GM12801 (cell line): ENCODE measurements at regions not wholly inside any gene's neighbourhood (a gene's known extent, or its start where the extent isn't known, plus 50 kb on each side); places are given as distances from the start of the nearest gene placed in this dataset.

Experiments
- TF ChIP-seq, protein P1 (sequence below): IDR thresholded peaks from one replicate; pipeline ENCODE4 v1.5.1; 2011; ENCODE audit warnings: control low read depth; ENCODE audit not compliant: insufficient read length; ENCODE audit errors: extremely low read depth

DNA sequence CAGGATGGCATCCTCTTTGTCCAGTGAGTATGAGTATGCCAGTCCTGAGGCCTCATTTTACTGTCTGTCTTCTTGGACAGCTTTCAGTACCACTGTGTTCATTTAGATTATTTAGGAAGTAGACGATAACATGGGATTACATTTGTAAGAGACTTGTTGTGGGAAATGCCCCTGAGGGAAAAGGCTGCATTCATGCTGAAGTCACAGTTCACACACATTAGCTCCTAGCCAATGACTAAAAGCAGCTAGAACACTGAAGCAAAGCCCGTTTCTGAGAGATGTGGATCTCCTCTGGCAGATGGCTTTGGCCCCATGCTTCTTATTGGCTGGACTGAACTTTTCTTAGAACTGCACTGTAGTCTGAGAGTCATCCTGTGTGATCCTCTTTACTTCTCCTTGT, 242.4 kb downstream of the FAM76B start:
- TF ChIP-seq, protein P1, sequence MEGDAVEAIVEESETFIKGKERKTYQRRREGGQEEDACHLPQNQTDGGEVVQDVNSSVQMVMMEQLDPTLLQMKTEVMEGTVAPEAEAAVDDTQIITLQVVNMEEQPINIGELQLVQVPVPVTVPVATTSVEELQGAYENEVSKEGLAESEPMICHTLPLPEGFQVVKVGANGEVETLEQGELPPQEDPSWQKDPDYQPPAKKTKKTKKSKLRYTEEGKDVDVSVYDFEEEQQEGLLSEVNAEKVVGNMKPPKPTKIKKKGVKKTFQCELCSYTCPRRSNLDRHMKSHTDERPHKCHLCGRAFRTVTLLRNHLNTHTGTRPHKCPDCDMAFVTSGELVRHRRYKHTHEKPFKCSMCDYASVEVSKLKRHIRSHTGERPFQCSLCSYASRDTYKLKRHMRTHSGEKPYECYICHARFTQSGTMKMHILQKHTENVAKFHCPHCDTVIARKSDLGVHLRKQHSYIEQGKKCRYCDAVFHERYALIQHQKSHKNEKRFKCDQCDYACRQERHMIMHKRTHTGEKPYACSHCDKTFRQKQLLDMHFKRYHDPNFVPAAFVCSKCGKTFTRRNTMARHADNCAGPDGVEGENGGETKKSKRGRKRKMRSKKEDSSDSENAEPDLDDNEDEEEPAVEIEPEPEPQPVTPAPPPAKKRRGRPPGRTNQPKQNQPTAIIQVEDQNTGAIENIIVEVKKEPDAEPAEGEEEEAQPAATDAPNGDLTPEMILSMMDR, result no peak

DNA sequence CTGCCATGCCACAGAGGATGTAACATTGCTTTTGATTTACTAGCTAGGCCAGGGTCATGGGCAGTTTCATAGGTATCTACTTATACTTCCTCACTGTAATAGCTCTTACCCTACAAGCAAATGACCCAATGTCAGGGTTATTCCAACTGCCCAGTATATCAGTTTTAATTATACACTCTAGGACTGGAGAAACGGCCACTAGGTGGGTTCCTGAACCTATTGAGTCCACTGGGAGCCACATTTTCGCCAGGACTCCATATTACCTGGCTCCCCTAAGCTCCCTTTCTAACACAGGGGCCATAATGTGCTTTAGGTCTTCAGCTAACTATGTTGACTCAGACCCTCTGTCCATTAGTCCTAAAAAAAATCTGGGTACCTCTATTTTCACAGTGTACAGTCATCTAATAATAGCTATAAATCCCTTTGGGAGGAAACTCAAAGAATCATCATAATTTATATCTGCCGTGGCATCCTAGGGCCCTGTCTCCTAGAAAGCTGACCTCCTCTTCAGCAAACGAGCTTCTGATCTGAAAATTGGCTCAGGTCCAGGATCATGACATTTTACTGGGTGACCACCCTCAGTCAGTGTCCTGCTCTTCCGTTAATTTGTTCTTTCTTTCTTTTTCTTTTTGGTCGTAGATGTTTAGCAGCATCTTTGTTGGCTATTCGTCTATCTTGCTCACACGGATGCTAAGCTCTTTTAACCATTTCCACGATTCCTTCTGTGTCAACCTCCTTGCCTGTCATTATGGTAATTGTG, 244.3 kb downstream of the FAM76B start:
- TF ChIP-seq, protein P1, result no peak

DNA sequence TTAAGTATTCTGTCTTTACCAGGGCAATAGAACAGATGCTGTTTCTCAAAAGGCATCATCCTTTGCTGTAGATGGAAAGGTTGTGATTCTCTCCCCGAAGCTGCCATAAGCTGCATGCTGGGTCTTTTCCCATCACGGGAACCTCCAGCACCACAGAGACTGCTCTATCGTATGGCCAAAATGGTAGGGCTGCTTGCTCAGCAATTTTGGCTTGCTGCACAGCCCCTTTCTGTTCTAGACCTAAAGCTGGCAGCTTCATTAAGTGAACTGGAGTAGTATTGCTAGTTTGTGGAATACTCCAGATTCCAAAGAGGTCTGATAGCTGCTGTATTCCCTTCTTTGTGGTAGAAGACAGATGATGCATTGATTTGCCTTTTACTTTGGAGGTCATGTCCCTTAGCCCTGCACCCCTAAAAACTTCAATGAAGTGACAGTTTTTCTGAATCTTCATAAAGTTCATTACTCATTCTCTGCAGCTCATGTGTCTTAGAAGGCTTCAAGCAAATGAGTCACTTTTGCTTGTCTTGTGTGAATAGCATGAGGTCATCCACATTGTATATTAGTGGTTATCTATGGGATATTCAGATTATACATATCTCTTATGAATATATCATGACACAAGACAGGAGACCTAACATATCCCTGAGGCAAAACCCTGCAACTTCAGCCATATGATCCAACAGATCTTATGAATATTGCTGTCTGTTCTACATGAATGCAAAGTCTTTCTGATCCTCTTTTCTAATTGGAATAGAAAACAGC, 245.3 kb downstream of the FAM76B start:
- TF ChIP-seq, protein P1, result no peak

DNA sequence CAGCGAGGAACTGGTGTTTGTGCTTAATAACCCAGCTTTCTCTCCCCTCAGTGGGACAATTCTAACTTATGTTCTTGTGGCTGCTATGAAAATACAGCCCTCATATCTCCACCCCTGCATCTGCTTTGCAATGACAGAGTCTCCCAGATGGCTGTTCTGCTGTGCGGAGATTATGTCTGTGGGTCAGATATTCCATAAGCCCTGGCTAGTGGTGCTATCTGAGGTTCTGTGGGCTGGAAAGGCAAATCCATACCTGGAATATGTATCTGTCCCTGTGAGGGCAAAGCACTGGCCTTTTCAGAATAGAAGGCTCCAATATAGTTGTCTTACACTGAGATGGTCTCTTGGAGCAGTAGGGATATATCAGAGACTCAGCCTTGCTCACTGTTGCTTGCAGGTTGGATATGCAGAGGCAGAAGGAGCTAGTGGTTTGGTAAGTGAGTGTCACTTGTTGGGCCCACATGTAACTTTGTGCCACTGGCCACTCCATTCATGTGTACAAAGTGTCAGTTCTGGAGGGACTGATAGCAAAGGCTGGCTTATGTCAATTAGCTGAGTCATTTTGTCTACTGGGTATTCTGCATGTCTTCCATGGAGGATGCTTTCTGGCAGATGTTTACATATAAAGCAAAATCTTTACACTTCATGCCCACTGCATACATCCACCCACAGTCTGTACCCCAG, 246.6 kb downstream of the FAM76B start:
- TF ChIP-seq, protein P1, result no peak

DNA sequence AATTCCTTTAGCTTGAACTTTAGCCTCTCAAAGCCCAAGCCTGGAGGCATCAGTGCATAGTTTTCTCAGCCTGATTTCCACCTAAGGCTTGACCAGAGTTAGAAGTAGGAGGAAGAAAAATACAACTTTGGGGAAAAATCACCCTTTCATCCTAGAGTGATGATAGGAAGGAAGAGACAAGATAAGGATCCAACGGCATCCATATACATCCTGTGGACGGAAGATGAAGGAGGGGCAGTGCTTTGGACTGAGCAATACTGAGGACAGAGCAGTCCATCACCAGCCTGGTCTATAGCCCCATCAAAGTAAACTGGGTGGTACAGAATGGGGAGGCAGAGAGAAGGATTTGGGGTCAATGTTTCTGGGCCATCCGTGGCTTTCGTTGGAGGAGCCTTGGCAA, 247.9 kb downstream of the FAM76B start:
- TF ChIP-seq, protein P1, result no peak

DNA sequence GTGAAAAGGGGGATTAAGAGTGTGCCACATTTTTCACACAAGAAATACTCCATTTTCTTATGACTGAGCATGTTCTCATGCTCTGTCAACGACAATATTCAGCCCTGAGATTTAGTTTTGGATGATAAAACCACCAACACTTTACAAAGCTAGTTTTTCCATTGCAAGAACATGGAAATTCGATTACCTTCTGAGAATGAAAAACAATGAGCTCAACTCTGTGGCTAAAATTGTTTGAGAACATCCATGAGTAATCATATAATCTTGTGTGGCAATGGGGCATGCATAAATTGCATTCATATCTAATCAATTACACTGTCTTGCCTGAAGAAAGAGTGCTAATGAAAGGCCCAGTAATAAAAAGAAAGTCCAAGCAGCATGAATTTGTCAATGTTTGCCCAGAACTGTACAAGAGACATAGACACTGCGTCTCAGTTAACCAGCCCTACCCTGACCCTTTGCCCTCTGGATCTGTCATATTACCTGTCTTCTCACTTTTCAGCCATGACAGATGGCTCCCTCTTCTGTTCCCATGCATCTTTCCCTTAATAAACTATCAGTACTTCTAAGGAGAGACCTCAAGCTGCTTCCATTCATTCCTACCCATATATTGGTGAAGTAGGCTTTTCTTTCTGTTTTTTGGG, 253.4 kb downstream of the FAM76B start:
- TF ChIP-seq, protein P1, result no peak

DNA sequence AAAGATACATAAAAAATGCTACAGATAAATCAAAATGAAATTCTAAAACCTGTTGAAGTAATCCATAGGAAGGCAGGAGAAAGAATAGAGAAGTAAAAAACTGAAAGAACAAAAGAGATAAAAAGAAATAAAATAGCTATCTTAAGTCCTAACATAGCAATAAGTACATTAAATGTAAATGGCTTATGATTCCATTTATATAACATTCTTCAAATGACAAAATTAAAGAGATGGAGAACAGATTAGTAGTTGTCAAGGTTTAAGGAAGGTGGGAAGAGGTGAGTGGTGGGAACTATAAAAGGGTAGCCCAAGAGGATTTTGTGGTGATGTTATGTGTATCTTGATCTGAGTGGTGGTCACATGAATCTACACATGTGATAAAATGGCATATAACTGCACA, 254.8 kb downstream of the FAM76B start:
- TF ChIP-seq, protein P1, result no peak
